IPS DF 6.9 (cell line): ENCODE measurements at regions not wholly inside any gene's neighbourhood (a gene's known extent, or its start where the extent isn't known, plus 50 kb on each side); places are given as distances from the start of the nearest gene placed in this dataset.

ENCODE experiments used
- DNase-seq: peaks from one replicate; pipeline ENCODE4 v3.0.0-alpha.2; 2013; ENCODE audit warnings: low read depth, low spot score
- H3K27ac ChIP-seq: one replicate; pipeline ENCODE4 v1.5.1; 2013; ENCODE audit warnings: low read length, control low read depth
- H3K27me3 ChIP-seq: 2 replicates; pipeline ENCODE4 v1.6.1; 2013; ENCODE audit warnings: mild to moderate bottlenecking, low read length; ENCODE audit not compliant: control insufficient read depth, insufficient read depth
- H3K36me3 ChIP-seq: 2 replicates; pipeline ENCODE4 v1.6.1; 2013; ENCODE audit warnings: low read length; ENCODE audit not compliant: control insufficient read depth, insufficient read depth
- H3K4me1 ChIP-seq: 2 replicates; pipeline ENCODE4 v1.6.1; 2013; ENCODE audit warnings: low read length; ENCODE audit not compliant: control insufficient read depth, insufficient read depth
- H3K4me3 ChIP-seq: 2 replicates; pipeline ENCODE4 v1.5.1; 2013; ENCODE audit warnings: mild to moderate bottlenecking, low read length
- H3K9me3 ChIP-seq: 2 replicates; pipeline ENCODE4 v1.6.1; 2013; ENCODE audit warnings: low read length, inconsistent platforms; ENCODE audit not compliant: control insufficient read depth, insufficient read depth
- WGBS: extraction: QIAGEN DNeasy Blood & Tissue Kit; methylation state at CpG from one replicate; pipeline ENCODE4 v1.1.7; 2013; ENCODE audit warnings: mixed read lengths, missing lambda C conversion rate; ENCODE audit not compliant: insufficient read length, insufficient coverage; 5-methylcytosine and 5-hydroxymethylcytosine counted together

GRCh38 chr5:159858871-159859270, 57.4 kb upstream of the ADRA1B start:
- DNase-seq = no peak
- H3K27me3 ChIP-seq = no peaks in the 10 kb centered on the region
- WGBS = no CpG with 5 or more reads among the region's 2 CpGs
- H3K9me3 ChIP-seq = no peaks in the 10 kb centered on the region; the same call in 1 of the 2 replicates
- H3K4me1 ChIP-seq = no peaks in the 10 kb centered on the region
- H3K27ac ChIP-seq = no peak overlapping the region
- no peak overlapping the region for H3K4me3 ChIP-seq
- no peaks in the 10 kb centered on the region for H3K36me3 ChIP-seq

GRCh38 chr5:159861086-159861485, 55.2 kb upstream of the ADRA1B start:
- Histone ChIP-seq H3K4me3 (no peak overlapping the region), H3K9me3 (no peaks in the 10 kb centered on the region; the same call in 1 of the 2 replicates), H3K4me1 (no peaks in the 10 kb centered on the region), H3K27me3 (no peaks in the 10 kb centered on the region), H3K27ac (no peak overlapping the region), H3K36me3 (no peaks in the 10 kb centered on the region)
- DNase-seq = no peak
- WGBS = no CpG with 5 or more reads among the region's 3 CpGs

- Histone ChIP-seq H3K4me3 (no peak overlapping the region), H3K4me1 (no peaks in the 10 kb centered on the region), H3K27ac (no peak overlapping the region), H3K9me3 (no peaks in the 10 kb centered on the region), H3K36me3 (no peaks in the 10 kb centered on the region), H3K27me3 (no peaks in the 10 kb centered on the region)
- WGBS = no CpG with 5 or more reads among the region's 13 CpGs
- DNase-seq = no peak
Observed at GRCh38 chr5:159864885-159865691, 51.2 kb upstream of the ADRA1B start.

DNA sequence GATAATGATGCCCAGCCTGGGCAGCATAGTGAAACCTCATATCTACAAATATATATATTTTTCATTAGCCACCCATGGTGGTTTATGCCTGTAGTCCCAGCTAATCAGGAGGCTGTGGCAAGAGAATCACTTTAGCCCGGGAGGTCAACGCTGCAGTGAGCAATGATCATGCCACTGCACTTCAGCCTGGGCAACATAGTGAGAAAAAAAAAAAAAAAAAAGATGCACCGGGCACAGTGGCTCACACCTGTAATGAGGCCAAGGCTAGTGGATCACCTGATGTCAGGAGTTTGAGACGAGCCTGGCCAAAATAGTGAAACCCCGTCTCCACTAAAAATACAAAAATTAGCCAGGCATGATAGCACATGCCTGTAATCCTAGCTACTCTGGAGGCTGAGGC, 50.2 kb upstream of the ADRA1B start:
- no CpG with 5 or more reads among the region's 5 CpGs for WGBS
- Histone ChIP-seq H3K36me3 (no peaks in the 10 kb centered on the region), H3K27me3 (no peaks in the 10 kb centered on the region), H3K4me3 (no peak overlapping the region), H3K4me1 (no peaks in the 10 kb centered on the region), H3K9me3 (no peaks in the 10 kb centered on the region), H3K27ac (no peak overlapping the region)
- no peak for DNase-seq
